Neutrophil (primary cell): ENCODE measurements at regions not wholly inside any gene's neighbourhood (a gene's known extent, or its start where the extent isn't known, plus 50 kb on each side); places are given as distances from the start of the nearest gene placed in this dataset.
"Not testable (repeated sequence)": the region's sequence is repeated elsewhere in the genome, so short reads cannot be mapped to it uniquely, and the experiment has no call there.

Source experiments
- H3K27ac ChIP-seq: fragments of 200-600 bp; sonication (generic); 2 replicates; pipeline ENCODE4 v1.5.1; 2016; ENCODE audit warnings: mild to moderate bottlenecking, moderate library complexity
- H3K27me3 ChIP-seq: fragments of 200-600 bp; sonication (generic); 2 replicates; pipeline ENCODE4 v1.6.0; 2016; ENCODE audit warnings: mild to moderate bottlenecking
- H3K36me3 ChIP-seq: fragments of 200-600 bp; sonication (generic); 2 replicates; pipeline ENCODE4 v1.5.1; 2017
- H3K4me1 ChIP-seq, 2 experiments: fragments of 200-600 bp in 1 of 2; sonication (generic) in 1 of 2; 1 replicate in 1 of 2; 2 replicates in 1 of 2; pipeline versions ENCODE4 v1.5.1 to v1.6.1; 2013 to 2016; ENCODE audit warnings: low read depth in 1 of 2, low read length in 1 of 2, mild to moderate bottlenecking in 1 of 2, moderate library complexity in 1 of 2; ENCODE audit not compliant: control insufficient read depth in 1 of 2, insufficient read depth in 1 of 2
- H3K4me3 ChIP-seq, 2 experiments: fragments of 200-600 bp in 1 of 2; sonication (generic) in 1 of 2; 1 replicate in 1 of 2; 2 replicates in 1 of 2; pipeline ENCODE4 v1.5.1; 2013 to 2016; ENCODE audit warnings: low read depth in 1 of 2, low read length in 1 of 2, mild to moderate bottlenecking in 1 of 2, moderate library complexity in 1 of 2
- H3K9me3 ChIP-seq: fragments of 200-600 bp; sonication (generic); 2 replicates; pipeline ENCODE4 v1.5.1; 2016
- TF ChIP-seq, protein P1 (sequence below): fragments of 200-600 bp; sonication (generic); IDR thresholded peaks from 2 replicates; pipeline ENCODE4 v1.5.1; 2016; ENCODE audit warnings: antibody characterized with exemption

DNA sequence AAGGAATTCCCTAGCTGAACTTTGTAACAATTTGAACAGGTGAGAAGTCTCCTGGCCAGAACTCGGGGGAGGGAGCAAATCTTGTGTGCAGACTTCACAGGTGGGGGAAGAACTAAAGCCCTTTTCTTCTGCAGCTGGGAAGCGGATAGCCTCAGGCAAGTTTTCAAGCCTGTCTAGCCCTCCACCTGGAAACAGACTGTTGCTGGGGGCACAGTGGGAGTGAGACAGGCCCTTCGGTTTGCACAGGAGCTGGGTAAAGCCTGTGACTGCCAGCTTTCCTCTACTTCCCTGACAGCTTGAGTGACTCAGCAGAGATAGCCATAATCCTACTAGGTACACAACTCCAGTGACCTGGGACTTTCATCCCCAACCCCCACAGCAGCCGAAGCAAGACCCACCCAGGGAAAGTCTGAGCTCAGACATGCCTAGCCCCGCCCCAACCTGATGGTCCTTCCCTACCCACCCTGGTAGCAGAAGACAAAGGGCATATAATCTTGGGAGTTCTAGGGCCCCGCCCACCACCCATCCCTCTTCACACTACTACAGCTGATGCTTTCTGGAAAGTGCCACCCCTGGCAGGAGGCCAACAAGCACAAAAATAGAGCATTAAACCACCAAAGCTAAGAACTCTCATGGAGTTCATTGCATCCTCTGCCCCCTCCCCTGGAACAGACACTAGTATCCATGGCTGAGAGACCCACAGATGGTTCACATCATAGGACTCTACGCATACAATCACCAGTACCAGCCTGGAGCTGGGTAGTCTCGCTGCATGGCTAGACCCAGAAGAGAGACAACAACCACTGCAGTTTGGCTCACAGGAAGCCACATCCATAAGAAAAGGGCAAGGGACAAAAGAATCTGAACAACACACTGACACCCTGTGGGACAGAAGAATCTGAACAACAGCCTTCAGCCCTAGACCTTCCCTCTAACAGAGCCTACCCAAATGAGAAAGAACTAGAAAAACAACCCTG, 479.0 kb downstream of the RAP2B start:
- no peaks in the 10 kb centered on the region for H3K27me3 ChIP-seq
- H3K27ac ChIP-seq = no peak overlapping the region
- H3K4me1 ChIP-seq = no peaks in the 10 kb centered on the region
- no peaks in the 10 kb centered on the region for H3K9me3 ChIP-seq
- no peak overlapping the region for H3K4me3 ChIP-seq
- TF ChIP-seq, protein P1, sequence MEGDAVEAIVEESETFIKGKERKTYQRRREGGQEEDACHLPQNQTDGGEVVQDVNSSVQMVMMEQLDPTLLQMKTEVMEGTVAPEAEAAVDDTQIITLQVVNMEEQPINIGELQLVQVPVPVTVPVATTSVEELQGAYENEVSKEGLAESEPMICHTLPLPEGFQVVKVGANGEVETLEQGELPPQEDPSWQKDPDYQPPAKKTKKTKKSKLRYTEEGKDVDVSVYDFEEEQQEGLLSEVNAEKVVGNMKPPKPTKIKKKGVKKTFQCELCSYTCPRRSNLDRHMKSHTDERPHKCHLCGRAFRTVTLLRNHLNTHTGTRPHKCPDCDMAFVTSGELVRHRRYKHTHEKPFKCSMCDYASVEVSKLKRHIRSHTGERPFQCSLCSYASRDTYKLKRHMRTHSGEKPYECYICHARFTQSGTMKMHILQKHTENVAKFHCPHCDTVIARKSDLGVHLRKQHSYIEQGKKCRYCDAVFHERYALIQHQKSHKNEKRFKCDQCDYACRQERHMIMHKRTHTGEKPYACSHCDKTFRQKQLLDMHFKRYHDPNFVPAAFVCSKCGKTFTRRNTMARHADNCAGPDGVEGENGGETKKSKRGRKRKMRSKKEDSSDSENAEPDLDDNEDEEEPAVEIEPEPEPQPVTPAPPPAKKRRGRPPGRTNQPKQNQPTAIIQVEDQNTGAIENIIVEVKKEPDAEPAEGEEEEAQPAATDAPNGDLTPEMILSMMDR = no peak
- H3K36me3 ChIP-seq = no peaks in the 10 kb centered on the region

DNA sequence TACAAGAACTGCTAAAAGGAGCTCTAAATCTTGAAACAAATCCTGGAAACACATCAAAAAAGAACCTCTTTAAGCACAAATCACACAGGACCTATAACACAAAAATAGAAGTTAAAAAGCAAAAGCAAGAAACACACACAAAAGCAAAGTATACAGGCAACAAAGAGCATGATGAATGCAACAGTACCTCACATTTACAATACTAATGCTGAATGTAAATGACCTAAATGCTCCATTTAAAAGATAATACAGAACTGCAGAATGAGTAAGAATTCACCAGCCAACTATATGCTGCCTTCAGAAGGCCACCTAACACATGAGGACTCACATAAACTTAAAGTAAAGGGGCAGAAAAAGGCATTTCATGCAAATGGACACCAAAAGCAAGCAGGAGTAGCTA, 478.6 kb upstream of the ARHGEF26 start:
- H3K36me3 ChIP-seq, H3K9me3 ChIP-seq, H3K27ac ChIP-seq: not testable (repeated sequence)

DNA sequence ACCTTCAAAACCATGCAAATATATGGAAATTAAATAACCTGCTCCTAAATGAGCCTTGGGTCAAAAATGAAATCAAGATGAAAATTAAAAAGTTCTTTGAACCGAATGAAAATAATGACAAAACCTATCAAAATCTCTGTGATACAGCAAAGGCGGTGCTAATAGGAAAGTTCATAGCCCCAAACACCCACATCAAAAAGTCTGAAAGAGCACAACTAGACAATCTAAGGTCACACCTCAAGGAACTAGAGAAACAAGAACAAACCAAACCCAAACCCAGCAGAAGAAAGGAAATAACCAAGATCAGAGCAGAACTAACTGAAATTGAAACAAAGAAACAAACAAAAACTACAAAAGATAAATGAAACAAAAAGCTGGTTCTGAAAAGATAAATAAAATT, 477.7 kb upstream of the ARHGEF26 start:
- not testable (repeated sequence) for H3K4me3 ChIP-seq, H3K27me3 ChIP-seq, H3K4me1 ChIP-seq, H3K27ac ChIP-seq, H3K9me3 ChIP-seq, H3K36me3 ChIP-seq

More for the DNA sequence above, 478.6 kb upstream of the ARHGEF26 start:
- H3K27me3 ChIP-seq, H3K4me3 ChIP-seq, H3K4me1 ChIP-seq: not testable (repeated sequence)

DNA sequence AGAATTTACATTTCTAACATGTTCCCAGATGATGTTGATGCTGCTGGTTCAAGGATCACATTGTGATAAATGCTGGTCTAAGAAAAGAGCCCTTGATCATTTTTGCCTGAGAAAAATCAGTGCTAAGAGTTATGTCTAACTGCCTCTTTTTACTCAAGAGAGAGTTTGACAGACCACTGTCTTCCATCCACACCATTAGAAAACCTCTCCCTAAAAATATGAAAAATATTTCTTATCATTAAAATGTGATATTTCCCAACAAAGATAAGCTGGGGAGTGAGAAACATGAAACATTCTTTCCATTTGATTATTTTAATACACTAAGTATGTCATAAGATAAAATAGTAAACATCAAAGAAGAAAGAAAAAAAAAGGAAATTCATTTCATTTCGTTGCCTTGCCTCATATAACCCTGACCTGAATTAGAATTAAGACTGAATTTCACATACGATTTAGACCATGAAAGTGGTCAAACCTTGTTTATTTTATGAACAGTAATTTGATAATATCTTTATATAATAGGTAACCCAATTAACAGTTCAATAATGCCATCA, 471.8 kb upstream of the ARHGEF26 start:
- no peak overlapping the region for H3K4me3 ChIP-seq
- no peak overlapping the region for H3K27ac ChIP-seq
- TF ChIP-seq, protein P1 = no peak
- no peaks in the 10 kb centered on the region for H3K36me3 ChIP-seq
- no peaks in the 10 kb centered on the region for H3K27me3 ChIP-seq
- no peaks in the 10 kb centered on the region for H3K9me3 ChIP-seq
- H3K4me1 ChIP-seq = no peaks in the 10 kb centered on the region

DNA sequence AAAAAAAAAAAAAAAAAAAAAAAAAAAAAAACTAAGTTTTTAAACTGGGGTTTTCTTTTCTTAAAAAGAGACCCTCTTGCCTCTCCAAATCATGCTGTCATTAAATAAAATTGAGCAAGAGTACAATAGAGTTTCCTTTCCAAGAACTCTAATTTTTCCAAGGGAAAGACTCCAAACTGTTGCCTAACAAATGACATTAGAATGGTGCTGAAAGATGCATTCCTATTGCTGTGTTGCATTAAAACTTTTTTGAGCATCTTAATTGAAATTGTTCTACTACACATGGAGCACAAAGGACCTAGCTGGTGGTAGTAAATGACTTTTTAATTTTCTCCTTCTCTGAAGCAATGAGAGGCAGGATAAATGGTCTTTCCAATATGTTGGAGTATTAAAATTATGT, 469.1 kb upstream of the ARHGEF26 start:
- H3K9me3 ChIP-seq = no peaks in the 10 kb centered on the region
- H3K27me3 ChIP-seq = no peaks in the 10 kb centered on the region

DNA sequence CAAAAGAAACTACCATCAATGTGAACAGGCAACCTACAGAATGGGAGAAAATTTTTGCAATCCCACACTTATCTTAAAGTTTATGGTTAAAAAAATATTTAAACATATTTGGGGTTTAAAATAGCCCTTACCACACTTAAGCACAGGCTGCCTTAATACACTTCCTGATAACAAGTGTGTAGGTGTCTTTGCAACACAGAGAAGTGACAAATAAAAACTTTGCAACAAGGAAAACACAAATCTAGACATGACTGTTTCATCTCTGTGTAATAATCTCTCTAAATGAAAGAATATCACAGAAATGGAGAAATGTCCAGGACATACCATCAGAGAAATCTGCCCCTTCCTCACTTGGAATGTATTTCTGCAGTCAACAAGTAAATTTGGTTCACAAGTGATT, 464.1 kb upstream of the ARHGEF26 start:
- no peaks in the 10 kb centered on the region for H3K9me3 ChIP-seq
- TF ChIP-seq, protein P1 = no peak
- H3K36me3 ChIP-seq = no peaks in the 10 kb centered on the region
- no peak overlapping the region for H3K4me3 ChIP-seq
- H3K4me1 ChIP-seq = no peaks in the 10 kb centered on the region
- H3K27ac ChIP-seq = no peak overlapping the region
- H3K27me3 ChIP-seq = no peaks in the 10 kb centered on the region

More for the DNA sequence above, 469.1 kb upstream of the ARHGEF26 start:
- no peaks in the 10 kb centered on the region for H3K4me1 ChIP-seq
- H3K36me3 ChIP-seq = no peaks in the 10 kb centered on the region
- no peak overlapping the region for H3K4me3 ChIP-seq
- H3K27ac ChIP-seq = no peak overlapping the region
- TF ChIP-seq, protein P1 = no peak
